ENCODE measurements at regions not wholly inside any gene's neighbourhood (a gene's known extent, or its start where the extent isn't known, plus 50 kb on each side); places are given as distances from the start of the nearest gene placed in this dataset.

- H3K4me1 ChIP-seq (ENCODE audit: control insufficient read depth, insufficient read depth, low read length): no peaks in the 10 kb centered on the region
- ChIA-PET RAD21 (ENCODE audit: unreplicated experiment) (no interaction called here), SMC1A (ENCODE audit: uncharacterized antibody, unreplicated experiment) (no interaction called here), CTCF (no interaction called here), POLR2A (no interaction called here)
- no peak overlapping the region for H3K4me3 ChIP-seq
- H3K9ac ChIP-seq (ENCODE audit: control insufficient read depth, insufficient read depth, low read length): no peak overlapping the region
- no peaks in the 10 kb centered on the region for H3K9me3 ChIP-seq (replicated peaks; ENCODE audit: control insufficient read depth, insufficient read depth, low read length)
- in situ Hi-C loops (cut with MboI) (no loop called here), intact Hi-C loops (cut with micrococcal nuclease; ENCODE audit: unreplicated experiment) (no loop called here)
- no peak overlapping the region for H2AFZ ChIP-seq (ENCODE audit: control insufficient read depth, low read depth, low read length)
- H3K4me2 ChIP-seq (ENCODE audit: control insufficient read depth, insufficient read depth): no peak overlapping the region
- ATAC-seq (no peak; the same call in 2 of the 3 replicates), FAIRE-seq (no peak), DNase-seq (ENCODE audit: low read depth, low spot score) (no peak)
- no peaks in the 10 kb centered on the region for H3K79me2 ChIP-seq (ENCODE audit: control insufficient read depth, insufficient read depth, low read length)
- no peak overlapping the region for H3K27ac ChIP-seq (ENCODE audit: control insufficient read depth, insufficient read depth)
- WGBS (ENCODE audit: insufficient coverage, insufficient replicate concordance, low lambda C conversion rate, missing lambda C conversion rate): 31% methylated on average over 3 of the region's 3 CpGs
- no peaks in the 10 kb centered on the region for H3K36me3 ChIP-seq (ENCODE audit: control insufficient read depth in 2 of 2, insufficient read depth in 2 of 2, low read length in 1 of 2)
- no peaks in the 10 kb centered on the region for H4K20me1 ChIP-seq (ENCODE audit: control insufficient read depth, insufficient read depth)
- no peak for TF ChIP-seq SMARCA5 (IDR thresholded peaks at IDR 0.05)
- TF ChIP-seq FOXK2 (IDR thresholded peaks at IDR 0.05): no peak
- no peak for TF ChIP-seq BRCA1 (IDR thresholded peaks at IDR 0.05; ENCODE audit: low read depth, low read length)
- TF ChIP-seq BMI1 (IDR thresholded peaks at IDR 0.05; ENCODE audit: borderline replicate concordance): no peak
- no peak for TF ChIP-seq ASH2L (IDR thresholded peaks at IDR 0.05; ENCODE audit: borderline replicate concordance, low read depth)
- TF ChIP-seq NR2C1 (IDR thresholded peaks at IDR 0.05): no peak
- no peak for TF ChIP-seq EED (IDR thresholded peaks at IDR 0.05; ENCODE audit: low read depth)
- no peak for TF ChIP-seq SMAD1 (IDR thresholded peaks at IDR 0.05; ENCODE audit: low read depth, partially characterized antibody)
- TF ChIP-seq ZNF384 (IDR thresholded peaks at IDR 0.05; ENCODE audit: borderline replicate concordance, low read depth, low read length): no peak
- no peak for TF ChIP-seq PRDM15 (CRISPR knock-in tag; IDR thresholded peaks at IDR 0.05)
- TF ChIP-seq IKZF2 (IDR thresholded peaks at IDR 0.05): no peak
- TF ChIP-seq ZNF592 (IDR thresholded peaks at IDR 0.05): no peak
- no TSS peak for BruUV-seq (replicated peaks)
- no peaks in the 10 kb centered on the region for H3K27me3 ChIP-seq (replicated peaks in 1 of 2; ENCODE audit: control insufficient read depth in 2 of 2, insufficient read depth in 2 of 2, low read length in 1 of 2)
Observed at GRCh38 chr1:191125950-191126349, 648.3 kb upstream of the BRINP3 start.

All from GM12878 (cell line).